H1 (cell line): ENCODE measurements at regions not wholly inside any gene's neighbourhood (a gene's known extent, or its start where the extent isn't known, plus 50 kb on each side); places are given as distances from the start of the nearest gene placed in this dataset.

ENCODE experiments used
- CHD7 ChIP-seq: fragments of 300-600 bp; sonication (generic); IDR thresholded peaks from 2 replicates; pipeline ENCODE4 v1.7.1; 2012; ENCODE audit warnings: low read length, moderate library complexity, mild to moderate bottlenecking, inconsistent platforms; ENCODE audit not compliant: insufficient replicate concordance

GRCh38 chrX:79444694-79445210 lies 77.6 kb upstream of the ITM2A start (continued):
- no peak for TF ChIP-seq CHD7
